Breast epithelium (tissue), 3 donors: ENCODE measurements at regions not wholly inside any gene's neighbourhood (a gene's known extent, or its start where the extent isn't known, plus 50 kb on each side); places are given as distances from the start of the nearest gene placed in this dataset.

Source experiments
- POLR2A ChIP-seq: fragments of 450-650 bp; IDR thresholded peaks from one replicate; pipeline ENCODE4 v1.6.1; 2016; ENCODE audit warnings: antibody characterized with exemption, mild to moderate bottlenecking, moderate library complexity
- TF ChIP-seq, protein P1 (sequence below), 3 donors: fragments of 450-650 bp; IDR thresholded peaks; one replicate each; pipeline ENCODE4 v1.5.1; 2016 to 2017; ENCODE audit warnings: antibody characterized with exemption in 3 of 3, mild to moderate bottlenecking in 3 of 3, moderate library complexity in 3 of 3

- TF ChIP-seq POLR2A: no peak
- TF ChIP-seq, protein P1, sequence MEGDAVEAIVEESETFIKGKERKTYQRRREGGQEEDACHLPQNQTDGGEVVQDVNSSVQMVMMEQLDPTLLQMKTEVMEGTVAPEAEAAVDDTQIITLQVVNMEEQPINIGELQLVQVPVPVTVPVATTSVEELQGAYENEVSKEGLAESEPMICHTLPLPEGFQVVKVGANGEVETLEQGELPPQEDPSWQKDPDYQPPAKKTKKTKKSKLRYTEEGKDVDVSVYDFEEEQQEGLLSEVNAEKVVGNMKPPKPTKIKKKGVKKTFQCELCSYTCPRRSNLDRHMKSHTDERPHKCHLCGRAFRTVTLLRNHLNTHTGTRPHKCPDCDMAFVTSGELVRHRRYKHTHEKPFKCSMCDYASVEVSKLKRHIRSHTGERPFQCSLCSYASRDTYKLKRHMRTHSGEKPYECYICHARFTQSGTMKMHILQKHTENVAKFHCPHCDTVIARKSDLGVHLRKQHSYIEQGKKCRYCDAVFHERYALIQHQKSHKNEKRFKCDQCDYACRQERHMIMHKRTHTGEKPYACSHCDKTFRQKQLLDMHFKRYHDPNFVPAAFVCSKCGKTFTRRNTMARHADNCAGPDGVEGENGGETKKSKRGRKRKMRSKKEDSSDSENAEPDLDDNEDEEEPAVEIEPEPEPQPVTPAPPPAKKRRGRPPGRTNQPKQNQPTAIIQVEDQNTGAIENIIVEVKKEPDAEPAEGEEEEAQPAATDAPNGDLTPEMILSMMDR (IDR thresholded peaks at IDR 0.05): no peak
These were observed 82.1 kb upstream of the GNAO1 start for GRCh38 chr16:56109205-56109604.
